ENCODE measurements at regions not wholly inside any gene's neighbourhood (a gene's known extent, or its start where the extent isn't known, plus 50 kb on each side); places are given as distances from the start of the nearest gene placed in this dataset.

GRCh38 chr11:29009426-29009825 lies 901.2 kb downstream of the METTL15 start:
- Histone ChIP-seq H3F3A (ENCODE audit: low read length, unreplicated experiment) (no peaks in the 10 kb centered on the region), H3K36me3 (ENCODE audit: low read depth, low read length) (no peaks in the 10 kb centered on the region), H3K4me1 (ENCODE audit: insufficient read depth, low read length) (no peaks in the 10 kb centered on the region), H3K4me3 (ENCODE audit: low read length) (no peak overlapping the region), H2AFZ (ENCODE audit: low read length) (no peak overlapping the region), H3K27ac (ENCODE audit: low read length) (no peak overlapping the region), H3K27me3 (ENCODE audit: low read length) (no peaks in the 10 kb centered on the region), H3K9ac (ENCODE audit: low read length) (no peak overlapping the region), H3K9me3 (ENCODE audit: low read length) (no peaks in the 10 kb centered on the region), H3K9me2 (replicated peaks; ENCODE audit: low read length) (0 out of 2 replicates have a peak, but pooled peaks cover 3% of the 10 kb centered on the region), H4K20me1 (ENCODE audit: low read length) (no peaks in the 10 kb centered on the region), H3K79me2 (ENCODE audit: low read length) (no peaks in the 10 kb centered on the region), H3K4me2 (ENCODE audit: low read length) (no peak overlapping the region)
- DNase-seq, result no peak
- intact Hi-C loops (cut with micrococcal nuclease), result no loop called here
- ChIA-PET POLR2A (ENCODE audit: unreplicated experiment) (no interaction called here), CTCF (no interaction called here)
- no peak for ATAC-seq
- no peak for TF ChIP-seq EZH2 (IDR thresholded peaks at IDR 0.05; ENCODE audit: low read length, unreplicated experiment)
- TF ChIP-seq CTCF (conservative IDR thresholded peaks at IDR 0.05; ENCODE audit: low read depth, low read length), result no peak
- TF ChIP-seq EZH2phosphoT487 (IDR thresholded peaks at IDR 0.05; ENCODE audit: borderline replicate concordance, low read length), result no peak
- no TSS peak for BruUV-seq (replicated peaks)

GRCh38 chr11:29008481-29008880 lies 900.3 kb downstream of the METTL15 start:
- TF ChIP-seq EZH2 (IDR thresholded peaks at IDR 0.05; ENCODE audit: low read length, unreplicated experiment), result no peak
- no peak for TF ChIP-seq CTCF (conservative IDR thresholded peaks at IDR 0.05; ENCODE audit: low read depth, low read length)
- Histone ChIP-seq H3K4me1 (ENCODE audit: insufficient read depth, low read length) (no peaks in the 10 kb centered on the region), H3K27ac (ENCODE audit: low read length) (no peak overlapping the region), H3K9me3 (ENCODE audit: low read length) (no peaks in the 10 kb centered on the region), H4K20me1 (ENCODE audit: low read length) (no peaks in the 10 kb centered on the region), H2AFZ (ENCODE audit: low read length) (no peak overlapping the region), H3K27me3 (ENCODE audit: low read length) (no peaks in the 10 kb centered on the region), H3F3A (ENCODE audit: low read length, unreplicated experiment) (no peaks in the 10 kb centered on the region), H3K9me2 (replicated peaks; ENCODE audit: low read length) (0 out of 2 replicates have a peak, but pooled peaks cover 3% of the 10 kb centered on the region), H3K36me3 (ENCODE audit: low read depth, low read length) (no peaks in the 10 kb centered on the region), H3K4me2 (ENCODE audit: low read length) (no peak overlapping the region), H3K79me2 (ENCODE audit: low read length) (no peaks in the 10 kb centered on the region), H3K9ac (ENCODE audit: low read length) (no peak overlapping the region), H3K4me3 (ENCODE audit: low read length) (no peak overlapping the region)
- no peak for ATAC-seq
- CTCF ChIA-PET, result no interaction called here
- DNase-seq, result no peak
- intact Hi-C loops (cut with micrococcal nuclease), result no loop called here
- POLR2A ChIA-PET (ENCODE audit: unreplicated experiment), result no interaction called here
- no TSS peak for BruUV-seq (replicated peaks)

GRCh38 chr11:29006668-29007067 lies 898.5 kb downstream of the METTL15 start:
- H3K4me1 ChIP-seq (ENCODE audit: insufficient read depth, low read length), result no peaks in the 10 kb centered on the region
- no peak for DNase-seq
- H3K9me3 ChIP-seq (ENCODE audit: low read length), result no peaks in the 10 kb centered on the region
- H3F3A ChIP-seq (ENCODE audit: low read length, unreplicated experiment), result no peaks in the 10 kb centered on the region
- H3K36me3 ChIP-seq (ENCODE audit: low read depth, low read length), result no peaks in the 10 kb centered on the region
- H4K20me1 ChIP-seq (ENCODE audit: low read length), result no peaks in the 10 kb centered on the region
- no TSS peak for BruUV-seq (replicated peaks)
- ChIA-PET POLR2A (ENCODE audit: unreplicated experiment) (no interaction called here), CTCF (no interaction called here)
- H3K9me2 ChIP-seq (replicated peaks; ENCODE audit: low read length), result no peaks in the 10 kb centered on the region
- no peak overlapping the region for H3K4me2 ChIP-seq (ENCODE audit: low read length)
- no peak for TF ChIP-seq EZH2phosphoT487 (IDR thresholded peaks at IDR 0.05; ENCODE audit: borderline replicate concordance, low read length)
- no peak for TF ChIP-seq CTCF (conservative IDR thresholded peaks at IDR 0.05; ENCODE audit: low read depth, low read length)
- TF ChIP-seq EZH2 (IDR thresholded peaks at IDR 0.05; ENCODE audit: low read length, unreplicated experiment), result no peak
- H3K27ac ChIP-seq (ENCODE audit: low read length), result no peak overlapping the region
- H3K9ac ChIP-seq (ENCODE audit: low read length), result no peak overlapping the region
- H3K27me3 ChIP-seq (ENCODE audit: low read length), result no peaks in the 10 kb centered on the region
- H3K79me2 ChIP-seq (ENCODE audit: low read length), result no peaks in the 10 kb centered on the region
- no peak overlapping the region for H3K4me3 ChIP-seq (ENCODE audit: low read length)
- intact Hi-C loops (cut with micrococcal nuclease), result no loop called here
- ATAC-seq, result no peak
- H2AFZ ChIP-seq (ENCODE audit: low read length), result no peak overlapping the region
